Choroid plexus epithelial cell (primary cell): ENCODE measurements at regions not wholly inside any gene's neighbourhood (a gene's known extent, or its start where the extent isn't known, plus 50 kb on each side); places are given as distances from the start of the nearest gene placed in this dataset.
"Not testable (repeated sequence)": the region's sequence is repeated elsewhere in the genome, so short reads cannot be mapped to it uniquely, and the experiment has no call there.

ENCODE experiments used
- DNase-seq: peaks from one replicate; pipeline ENCODE4 v3.0.0-alpha.2; 2010; ENCODE audit warnings: low read depth
- H3K4me3 ChIP-seq: 2 replicates; pipeline ENCODE4 v1.5.1; 2011; ENCODE audit warnings: low read depth, mild to moderate bottlenecking, control low read depth, low read length, moderate library complexity
- TF ChIP-seq, protein P1 (sequence below): conservative IDR thresholded peaks from 2 replicates; pipeline ENCODE4 v1.5.1; 2011; ENCODE audit warnings: low read depth, mild to moderate bottlenecking, control low read depth, inconsistent platforms, low read length, moderate library complexity

DNA sequence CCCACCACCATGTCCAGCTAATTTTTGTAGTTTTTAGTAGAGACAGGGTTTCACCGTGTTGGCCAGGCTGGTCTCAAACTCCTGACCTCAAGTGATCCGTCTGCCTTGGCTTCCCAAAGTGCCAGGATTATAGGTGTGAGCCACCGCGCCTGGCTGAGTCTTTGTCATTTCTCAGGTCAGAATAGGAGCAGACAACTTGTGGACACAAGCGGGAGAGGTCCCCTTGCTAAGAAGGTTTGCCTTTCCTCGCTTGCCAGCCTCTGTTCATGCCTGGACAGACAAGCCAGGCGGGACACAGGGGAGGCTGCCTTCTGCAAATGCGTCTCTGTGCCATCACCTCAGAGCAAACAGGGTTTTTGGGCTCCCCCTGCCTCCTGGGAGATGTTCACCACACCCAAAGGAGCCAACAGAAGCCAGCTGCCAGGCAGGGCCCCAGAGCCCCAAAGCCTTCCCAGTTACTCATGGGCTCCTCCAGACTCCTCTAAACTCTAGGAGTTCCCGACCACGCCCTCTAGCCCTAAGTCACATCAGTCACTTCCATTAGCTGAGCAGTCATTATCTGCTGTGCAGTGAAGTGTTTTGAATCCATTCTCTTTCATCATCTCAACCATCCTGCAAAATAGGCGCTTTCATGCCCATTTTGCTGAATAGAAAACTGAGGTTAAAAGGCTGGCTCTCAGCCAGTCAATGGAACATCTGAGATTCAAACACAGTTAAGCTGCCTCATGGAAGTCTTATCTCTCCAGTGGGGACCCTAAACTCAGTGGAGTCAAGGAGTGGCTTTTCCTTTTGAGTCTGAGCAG is 245.0 kb downstream of the UACA start:
- TF ChIP-seq, protein P1, sequence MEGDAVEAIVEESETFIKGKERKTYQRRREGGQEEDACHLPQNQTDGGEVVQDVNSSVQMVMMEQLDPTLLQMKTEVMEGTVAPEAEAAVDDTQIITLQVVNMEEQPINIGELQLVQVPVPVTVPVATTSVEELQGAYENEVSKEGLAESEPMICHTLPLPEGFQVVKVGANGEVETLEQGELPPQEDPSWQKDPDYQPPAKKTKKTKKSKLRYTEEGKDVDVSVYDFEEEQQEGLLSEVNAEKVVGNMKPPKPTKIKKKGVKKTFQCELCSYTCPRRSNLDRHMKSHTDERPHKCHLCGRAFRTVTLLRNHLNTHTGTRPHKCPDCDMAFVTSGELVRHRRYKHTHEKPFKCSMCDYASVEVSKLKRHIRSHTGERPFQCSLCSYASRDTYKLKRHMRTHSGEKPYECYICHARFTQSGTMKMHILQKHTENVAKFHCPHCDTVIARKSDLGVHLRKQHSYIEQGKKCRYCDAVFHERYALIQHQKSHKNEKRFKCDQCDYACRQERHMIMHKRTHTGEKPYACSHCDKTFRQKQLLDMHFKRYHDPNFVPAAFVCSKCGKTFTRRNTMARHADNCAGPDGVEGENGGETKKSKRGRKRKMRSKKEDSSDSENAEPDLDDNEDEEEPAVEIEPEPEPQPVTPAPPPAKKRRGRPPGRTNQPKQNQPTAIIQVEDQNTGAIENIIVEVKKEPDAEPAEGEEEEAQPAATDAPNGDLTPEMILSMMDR: no peak
- no peak overlapping the region for H3K4me3 ChIP-seq
- no peak for DNase-seq

DNA sequence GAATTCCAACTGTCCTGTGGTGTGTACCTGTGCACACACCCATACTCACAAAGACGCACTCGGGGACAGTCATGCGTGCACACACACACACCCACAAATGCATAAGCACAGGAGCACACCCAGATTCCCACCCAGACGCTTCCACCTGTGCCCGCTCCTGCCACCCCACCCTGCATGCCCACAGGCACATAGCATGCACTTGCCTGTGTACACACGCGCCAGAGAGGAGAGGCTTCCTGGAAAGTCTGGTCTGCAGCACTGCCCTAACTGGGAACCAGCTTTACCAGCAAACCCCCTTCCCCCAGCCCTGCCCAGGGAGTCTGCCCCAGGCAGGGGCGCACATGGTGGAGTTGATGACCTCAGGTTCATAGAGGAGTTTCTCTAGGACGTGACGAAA is 246.2 kb downstream of the UACA start:
- no peak overlapping the region for H3K4me3 ChIP-seq
- TF ChIP-seq, protein P1: no peak
- no peak for DNase-seq

DNA sequence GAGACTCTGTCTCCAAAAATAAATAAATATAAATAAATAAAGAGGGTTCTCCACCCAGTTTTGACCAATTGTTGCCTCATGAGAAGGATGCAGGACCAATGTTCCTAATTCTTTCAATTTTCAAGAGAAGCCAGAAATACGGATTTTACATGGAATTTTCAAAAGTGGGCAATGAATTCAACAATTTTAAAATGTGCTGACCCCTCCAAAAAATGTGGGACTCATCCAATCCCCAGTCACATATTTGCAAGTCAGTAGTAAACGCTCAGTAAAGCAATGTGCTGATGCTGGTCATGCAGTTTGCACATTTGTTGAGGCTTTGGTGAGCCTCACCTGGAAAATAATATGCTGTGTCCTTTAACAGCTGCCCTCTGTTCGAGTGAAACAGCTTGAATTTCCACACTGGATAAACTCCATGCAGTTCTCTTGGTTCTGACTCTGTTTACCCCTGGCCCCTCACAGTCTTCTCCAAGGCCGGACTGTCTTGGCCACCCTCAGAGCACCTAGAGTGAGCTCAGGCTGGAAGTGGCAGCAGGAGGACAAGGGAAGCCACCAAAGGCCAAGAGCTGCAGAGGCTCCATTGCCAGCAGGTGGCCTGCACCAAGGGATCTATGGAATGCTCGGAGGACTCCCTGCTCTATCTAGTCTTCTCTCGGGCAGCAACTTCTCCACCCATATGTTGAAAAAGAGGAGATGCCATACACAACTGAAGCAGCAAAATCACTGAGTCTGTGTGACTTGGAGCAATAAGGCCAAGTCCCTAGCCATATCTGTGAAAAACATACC is 246.8 kb downstream of the UACA start:
- DNase-seq: no peak
- H3K4me3 ChIP-seq: no peak overlapping the region
- TF ChIP-seq, protein P1: no peak

DNA sequence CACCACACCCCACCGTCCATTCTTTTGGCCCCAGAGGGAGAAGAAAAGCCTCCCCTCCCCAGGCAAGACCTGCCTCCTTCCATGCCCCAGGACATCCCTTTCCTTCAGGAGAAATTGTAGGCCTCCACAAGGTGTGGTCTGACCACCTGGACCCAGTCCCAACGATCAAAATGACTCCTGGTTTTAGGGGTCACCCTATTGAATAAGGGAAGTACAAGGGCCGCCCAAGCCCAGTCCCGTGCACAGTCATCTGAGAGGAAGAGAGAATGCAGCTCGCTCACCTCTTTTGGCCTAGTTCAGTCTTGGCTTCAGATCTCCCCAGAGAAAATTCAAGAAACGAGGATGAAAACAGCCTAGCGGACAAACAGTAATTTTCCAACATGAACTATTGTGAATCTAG is 249.1 kb downstream of the UACA start:
- no peak overlapping the region for H3K4me3 ChIP-seq
- DNase-seq: no peak
- TF ChIP-seq, protein P1: no peak

DNA sequence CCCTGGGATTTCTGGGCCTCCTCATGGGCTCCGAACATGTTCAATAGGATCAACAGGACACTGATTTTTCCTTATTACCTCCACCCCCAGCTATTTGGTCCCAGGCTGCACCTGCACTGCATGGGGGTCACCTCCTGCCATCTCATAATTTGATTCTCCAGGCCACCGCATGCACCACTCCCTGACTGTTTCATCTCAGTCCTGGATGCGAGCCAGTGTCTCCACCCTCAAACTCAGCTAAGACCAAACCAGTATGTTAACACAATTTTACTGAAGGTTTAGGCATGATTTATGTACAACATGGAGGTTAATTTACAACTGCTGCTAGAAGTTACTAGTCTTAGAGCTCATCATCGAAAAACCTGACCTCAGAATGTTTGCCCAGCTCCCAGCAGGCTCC is 249.5 kb downstream of the UACA start:
- DNase-seq: no peak
- no peak overlapping the region for H3K4me3 ChIP-seq
- TF ChIP-seq, protein P1: no peak

DNA sequence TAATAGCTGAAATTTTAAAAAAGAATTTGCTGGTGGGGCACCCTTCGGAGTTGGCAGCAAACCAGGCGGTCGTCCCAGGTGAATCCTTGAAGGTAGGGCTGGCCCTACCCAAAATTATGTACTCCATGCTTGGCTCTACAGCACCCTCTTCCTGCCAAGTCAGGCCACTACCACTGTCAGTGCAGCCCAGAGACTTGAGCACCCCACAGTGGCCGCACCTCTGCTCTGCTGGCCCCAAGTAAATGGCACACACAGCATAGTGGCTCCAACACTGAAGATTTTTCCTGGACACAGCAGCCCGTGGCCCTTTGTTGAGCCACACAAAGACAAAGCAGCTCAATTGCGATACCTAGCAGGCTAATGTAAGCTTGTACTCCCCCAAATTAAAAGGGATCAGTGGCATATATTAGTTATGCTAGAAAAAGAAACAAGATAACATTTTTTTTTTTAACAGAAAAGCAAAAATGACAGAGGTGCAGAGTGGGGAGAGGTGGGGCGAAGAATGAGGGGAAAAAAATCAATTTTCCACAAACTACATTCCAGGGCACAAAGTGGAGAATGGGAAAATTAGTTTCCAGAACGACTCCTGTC is 250.5 kb downstream of the UACA start:
- TF ChIP-seq, protein P1: peak; percentile 93
- peak; percentile 83 for DNase-seq

DNA sequence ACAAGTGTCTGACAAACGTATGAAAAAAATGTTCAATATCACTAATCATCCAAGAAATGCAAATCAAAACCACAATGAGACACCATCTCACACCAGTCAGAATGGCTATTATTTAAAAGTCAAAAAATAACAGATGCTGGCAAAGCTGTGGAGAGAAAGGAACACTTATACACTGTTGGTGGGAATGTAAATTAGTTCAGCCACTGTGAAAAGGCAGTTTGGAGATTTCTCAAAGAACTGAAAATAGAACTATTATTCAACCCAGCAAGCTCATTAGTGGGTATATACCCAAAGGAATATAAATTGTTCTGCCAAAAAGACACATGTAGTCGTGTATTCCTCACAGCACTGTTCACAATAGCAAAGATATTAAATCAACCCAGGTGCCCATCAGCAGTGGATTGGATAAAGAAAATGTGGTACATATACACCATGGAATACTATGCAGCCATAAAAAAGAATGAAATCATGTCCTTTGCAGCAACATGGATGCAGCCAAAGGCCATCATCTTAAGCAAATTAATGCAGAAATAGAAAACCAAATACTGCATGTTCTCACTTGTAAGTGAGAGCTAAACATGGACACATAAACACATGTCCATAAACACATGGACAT is 251.3 kb downstream of the UACA start:
- not testable (repeated sequence) for H3K4me3 ChIP-seq, DNase-seq

More for the DNA sequence above, 250.5 kb downstream of the UACA start:
- no peak overlapping the region for H3K4me3 ChIP-seq
